Activated CD4-positive, alpha-beta memory T cell treated with anti-CD3 and anti-CD28 coated beads for 36 hours (primary cell): ENCODE measurements at regions not wholly inside any gene's neighbourhood (a gene's known extent, or its start where the extent isn't known, plus 50 kb on each side); places are given as distances from the start of the nearest gene placed in this dataset.
"Not testable (repeated sequence)": the region's sequence is repeated elsewhere in the genome, so short reads cannot be mapped to it uniquely, and the experiment has no call there.

Experiments
- CTCF ChIA-PET: fragments of 350-600 bp; sonication (Branson Sonifier 250); formaldehyde crosslinking; loops from one replicate; lab custom pipeline; 2021; ENCODE audit warnings: antibody characterized with exemption, inconsistent platforms; lab: Charles Lee
- POLR2A ChIA-PET: fragments of 350-600 bp; sonication (Branson Sonifier 250); formaldehyde crosslinking; loops from one replicate; lab custom pipeline; 2021; ENCODE audit warnings: antibody characterized with exemption; lab: Charles Lee
- DNase-seq: peaks from one replicate; pipeline ENCODE4 v3.0.0-alpha.2; 2020
- H3K27ac Mint-ChIP-seq: one replicate; pipeline ENCODE4 v1.8.0; 2021; ENCODE audit warnings: mixed read lengths
- H3K27me3 Mint-ChIP-seq: one replicate; pipeline ENCODE4 v1.8.0; 2021; ENCODE audit warnings: mixed read lengths
- H3K36me3 Mint-ChIP-seq: one replicate; pipeline ENCODE4 v1.8.0; 2021; ENCODE audit warnings: mixed read lengths
- H3K4me1 Mint-ChIP-seq: one replicate; pipeline ENCODE4 v1.8.0; 2021; ENCODE audit warnings: low read depth, mixed read lengths
- H3K4me3 Mint-ChIP-seq: one replicate; pipeline ENCODE4 v1.8.0; 2021; ENCODE audit warnings: mild to moderate bottlenecking, mixed read lengths
- H3K9me3 Mint-ChIP-seq: one replicate; pipeline ENCODE4 v1.8.0; 2021; ENCODE audit warnings: mixed read lengths
- intact Hi-C: fragments of 100-400 bp; cut with micrococcal nuclease; formaldehyde crosslinking; loops from one replicate; pipeline ENCODE4 v1.15.1; 2023

GRCh38 chr10:120098232-120098930, 205.9 kb downstream of the SEC23IP start:
- Mint-ChIP-seq H3K36me3 (no peaks in the 10 kb centered on the region), H3K4me3 (no peak overlapping the region), H3K9me3 (peaks cover 5% of the 10 kb centered on the region), H3K27ac (no peak overlapping the region), H3K27me3 (peaks cover 1% of the 10 kb centered on the region), H3K4me1 (no peaks in the 10 kb centered on the region)
- ChIA-PET POLR2A (no interaction called here), CTCF (no interaction called here)
- DNase-seq, result no peak
- intact Hi-C loops, result no loop called here

GRCh38 chr10:120103738-120104560, 211.4 kb downstream of the SEC23IP start:
- POLR2A ChIA-PET, result no interaction called here
- intact Hi-C loops, result no loop called here
- H3K36me3 Mint-ChIP-seq, result no peaks in the 10 kb centered on the region
- no peak overlapping the region for H3K4me3 Mint-ChIP-seq
- no peaks in the 10 kb centered on the region for H3K9me3 Mint-ChIP-seq
- no peak overlapping the region for H3K27ac Mint-ChIP-seq
- no peak for DNase-seq
- no peaks in the 10 kb centered on the region for H3K4me1 Mint-ChIP-seq
- CTCF ChIA-PET, result no interaction called here
- H3K27me3 Mint-ChIP-seq, result no peaks in the 10 kb centered on the region

- DNase-seq, result no peak
- intact Hi-C loops, result no loop called here
- H3K4me3 Mint-ChIP-seq, result no peak overlapping the region
- ChIA-PET POLR2A (no interaction called here), CTCF (no interaction called here)
- no peaks in the 10 kb centered on the region for H3K36me3 Mint-ChIP-seq
- H3K4me1 Mint-ChIP-seq, result no peaks in the 10 kb centered on the region
- H3K9me3 Mint-ChIP-seq, result no peaks in the 10 kb centered on the region
- H3K27me3 Mint-ChIP-seq, result no peaks in the 10 kb centered on the region
- H3K27ac Mint-ChIP-seq, result no peak overlapping the region
Observed at GRCh38 chr10:120105001-120105400, 212.5 kb downstream of the SEC23IP start.

GRCh38 chr10:120105492-120105891, 213.0 kb downstream of the SEC23IP start:
- ChIA-PET CTCF (no interaction called here), POLR2A (no interaction called here)
- intact Hi-C loops, result no loop called here
- Mint-ChIP-seq H3K36me3 (no peaks in the 10 kb centered on the region), H3K4me1 (no peaks in the 10 kb centered on the region), H3K4me3 (no peak overlapping the region), H3K27me3 (peaks cover 2% of the 10 kb centered on the region), H3K27ac (no peak overlapping the region), H3K9me3 (no peaks in the 10 kb centered on the region)
- DNase-seq, result no peak

- no peaks in the 10 kb centered on the region for H3K4me1 Mint-ChIP-seq
- intact Hi-C loops, result no loop called here
Observed at GRCh38 chr10:120108916-120109315, 216.4 kb downstream of the SEC23IP start.

GRCh38 chr10:120109725-120110124, 217.2 kb downstream of the SEC23IP start:
- POLR2A ChIA-PET, DNase-seq, H3K4me3 Mint-ChIP-seq, H3K27ac Mint-ChIP-seq, H3K27me3 Mint-ChIP-seq, H3K9me3 Mint-ChIP-seq, CTCF ChIA-PET, H3K36me3 Mint-ChIP-seq, H3K4me1 Mint-ChIP-seq, intact Hi-C loops: not testable (repeated sequence)

More at GRCh38 chr10:120108916-120109315, 216.4 kb downstream of the SEC23IP start:
- Mint-ChIP-seq H3K4me3 (no peak overlapping the region), H3K27ac (no peak overlapping the region), H3K9me3 (no peaks in the 10 kb centered on the region), H3K27me3 (peaks cover 2% of the 10 kb centered on the region), H3K36me3 (no peaks in the 10 kb centered on the region)
- DNase-seq, result no peak
- POLR2A ChIA-PET, result no interaction called here
- CTCF ChIA-PET, result no interaction called here

- peaks cover 4% of the 10 kb centered on the region for H3K27me3 Mint-ChIP-seq
- no peaks in the 10 kb centered on the region for H3K4me1 Mint-ChIP-seq
- DNase-seq, result no peak
- no peaks in the 10 kb centered on the region for H3K36me3 Mint-ChIP-seq
- ChIA-PET CTCF (no interaction called here), POLR2A (no interaction called here)
- no peak overlapping the region for H3K27ac Mint-ChIP-seq
- H3K9me3 Mint-ChIP-seq, result no peaks in the 10 kb centered on the region
- intact Hi-C loops, result no loop called here
- no peak overlapping the region for H3K4me3 Mint-ChIP-seq
Observed at GRCh38 chr10:120110196-120110595, 217.7 kb downstream of the SEC23IP start.

- Mint-ChIP-seq H3K27me3 (peaks cover 6% of the 10 kb centered on the region), H3K27ac (no peak overlapping the region), H3K9me3 (no peaks in the 10 kb centered on the region), H3K4me1 (no peaks in the 10 kb centered on the region), H3K36me3 (no peaks in the 10 kb centered on the region), H3K4me3 (no peak overlapping the region)
- intact Hi-C loops, result no loop called here
- DNase-seq, result no peak
- CTCF ChIA-PET, result no interaction called here
- POLR2A ChIA-PET, result no interaction called here
Observed at GRCh38 chr10:120111628-120112027, 219.1 kb downstream of the SEC23IP start.

- Mint-ChIP-seq H3K4me3 (no peak overlapping the region), H3K9me3 (no peaks in the 10 kb centered on the region), H3K4me1 (no peaks in the 10 kb centered on the region), H3K27ac (no peak overlapping the region), H3K27me3 (peaks cover 6% of the 10 kb centered on the region), H3K36me3 (no peaks in the 10 kb centered on the region)
- intact Hi-C loops, result no loop called here
- CTCF ChIA-PET, result no interaction called here
- POLR2A ChIA-PET, result no interaction called here
- no peak for DNase-seq
Observed at GRCh38 chr10:120112809-120113208, 220.3 kb downstream of the SEC23IP start.

- Mint-ChIP-seq H3K4me1 (no peaks in the 10 kb centered on the region), H3K9me3 (no peaks in the 10 kb centered on the region), H3K27ac (no peak overlapping the region), H3K36me3 (no peaks in the 10 kb centered on the region), H3K27me3 (peaks cover 13% of the 10 kb centered on the region), H3K4me3 (no peak overlapping the region)
- POLR2A ChIA-PET, result no interaction called here
- CTCF ChIA-PET, result no interaction called here
- no peak for DNase-seq
- intact Hi-C loops, result no loop called here
Observed at GRCh38 chr10:120115959-120116358, 223.4 kb downstream of the SEC23IP start.

- Mint-ChIP-seq H3K27me3 (peaks cover 8% of the 10 kb centered on the region), H3K36me3 (no peaks in the 10 kb centered on the region), H3K27ac (no peak overlapping the region), H3K9me3 (no peaks in the 10 kb centered on the region), H3K4me3 (no peak overlapping the region), H3K4me1 (no peaks in the 10 kb centered on the region)
- POLR2A ChIA-PET, result no interaction called here
- no peak for DNase-seq
- intact Hi-C loops, result no loop called here
- CTCF ChIA-PET, result interaction anchor here (1.1 kb wide), 1 partner anchor 215 kb away, joined by 3 read pairs; no protein-coding TSS in a partner anchor
Observed at GRCh38 chr10:120121768-120122167, 229.2 kb downstream of the SEC23IP start.

GRCh38 chr10:120131183-120131582, 238.7 kb downstream of the SEC23IP start:
- CTCF ChIA-PET, result no interaction called here
- no peaks in the 10 kb centered on the region for H3K9me3 Mint-ChIP-seq
- POLR2A ChIA-PET, result no interaction called here
- DNase-seq, result no peak
- no peak overlapping the region for H3K27ac Mint-ChIP-seq
- H3K27me3 Mint-ChIP-seq, result peaks cover 7% of the 10 kb centered on the region
- H3K4me1 Mint-ChIP-seq, result no peaks in the 10 kb centered on the region
- intact Hi-C loops, result no loop called here
- H3K36me3 Mint-ChIP-seq, result no peaks in the 10 kb centered on the region
- H3K4me3 Mint-ChIP-seq, result no peak overlapping the region

- H3K9me3 Mint-ChIP-seq, result no peaks in the 10 kb centered on the region
Observed at GRCh38 chr10:120132811-120133210, 240.3 kb downstream of the SEC23IP start.

More at GRCh38 chr10:120132811-120133210, 240.3 kb downstream of the SEC23IP start:
- Mint-ChIP-seq H3K4me1 (no peaks in the 10 kb centered on the region), H3K36me3 (no peaks in the 10 kb centered on the region), H3K4me3 (no peak overlapping the region), H3K27ac (no peak overlapping the region), H3K27me3 (peaks cover 9% of the 10 kb centered on the region)
- DNase-seq, result no peak
- ChIA-PET POLR2A (no interaction called here), CTCF (no interaction called here)
- intact Hi-C loops, result no loop called here
